B cell (primary cell): ENCODE measurements at regions not wholly inside any gene's neighbourhood (a gene's known extent, or its start where the extent isn't known, plus 50 kb on each side); places are given as distances from the start of the nearest gene placed in this dataset.
"Not testable (repeated sequence)": the region's sequence is repeated elsewhere in the genome, so short reads cannot be mapped to it uniquely, and the experiment has no call there.

Experiments used
- CTCF ChIP-seq: fragments of 200-600 bp; IDR thresholded peaks from one replicate; pipeline ENCODE4 v1.8.0; 2022; ENCODE audit warnings: antibody characterized with exemption, mild to moderate bottlenecking
- EZH2 ChIP-seq: IDR thresholded peaks from 2 replicates; pipeline ENCODE4 v1.6.1; 2012; ENCODE audit warnings: borderline replicate concordance, low read depth, mild to moderate bottlenecking, moderate library complexity, low read length; ENCODE audit not compliant: insufficient read depth, poor library complexity, severe bottlenecking

GRCh38 chr1:86644655-86645054 is 59.7 kb upstream of the SH3GLB1 start:
- TF ChIP-seq CTCF, EZH2: not testable (repeated sequence)
